ENCODE measurements at regions not wholly inside any gene's neighbourhood (a gene's known extent, or its start where the extent isn't known, plus 50 kb on each side); places are given as distances from the start of the nearest gene placed in this dataset.
"Not testable (repeated sequence)": the region's sequence is repeated elsewhere in the genome, so short reads cannot be mapped to it uniquely, and the experiment has no call there.

GRCh38 chr21:9697751-9698150 lies 823.6 kb upstream of the TPTE start:
- not testable (repeated sequence) for TF ChIP-seq POLR2A (IDR thresholded peaks at IDR 0.05; ENCODE audit: low read length); GATA1 (IDR thresholded peaks at IDR 0.05; ENCODE audit: low read depth, low read length)
